ENCODE measurements at regions not wholly inside any gene's neighbourhood (a gene's known extent, or its start where the extent isn't known, plus 50 kb on each side); places are given as distances from the start of the nearest gene placed in this dataset.

DNA sequence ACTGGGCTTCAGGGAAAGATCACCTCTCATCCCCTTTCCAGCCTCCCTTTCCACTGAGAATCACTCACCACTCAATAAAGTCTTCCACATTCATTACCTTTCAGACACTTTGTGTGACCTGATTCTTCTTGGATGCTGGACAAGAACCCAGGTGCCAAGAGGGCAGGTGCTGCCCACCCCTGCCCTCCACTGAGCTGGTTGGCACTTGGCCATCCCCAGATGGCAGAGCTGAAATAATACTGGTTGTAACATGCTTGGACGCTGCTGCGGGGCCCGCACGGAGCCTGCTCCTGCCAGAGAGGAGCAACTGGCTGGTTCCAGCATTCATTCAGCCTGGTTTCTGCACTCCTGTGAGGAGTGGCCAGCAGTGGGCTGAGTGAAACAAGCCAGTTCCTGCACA, 386.7 kb upstream of the CCDC196 start:
- Histone ChIP-seq H3K18ac (ENCODE audit: low read depth, low read length) (no peak overlapping the region), H3K9me1 (ENCODE audit: insufficient read depth, low read length) (no peaks in the 10 kb centered on the region), H4K20me1 (ENCODE audit: insufficient read depth, low read length) (no peaks in the 10 kb centered on the region), H2AK9ac (replicated peaks; ENCODE audit: low read depth, low read length, poor library complexity) (no peak overlapping the region), H4K91ac (ENCODE audit: insufficient read depth, low read depth, low read length) (no peak overlapping the region), H3K4me1 (ENCODE audit: control insufficient read depth, insufficient read depth, low read length) (no peaks in the 10 kb centered on the region), H2BK120ac (ENCODE audit: low read depth, low read length) (no peak overlapping the region), H2AK5ac (ENCODE audit: low read depth, low read length) (no peak overlapping the region), H2BK20ac (ENCODE audit: low read depth, low read length) (no peak overlapping the region), H2BK5ac (ENCODE audit: low read depth, low read length, poor library complexity, severe bottlenecking) (no peak overlapping the region), H3K14ac (replicated peaks; ENCODE audit: low read depth, low read length) (no peak overlapping the region), H2BK15ac (ENCODE audit: low read depth, low read length) (no peak overlapping the region), H4K8ac (ENCODE audit: low read depth in 2 of 2, low read length in 2 of 2) (no peak overlapping the region), H3K27me3 (ENCODE audit: control insufficient read depth, insufficient read depth, low read length) (no peaks in the 10 kb centered on the region), H3K27ac (ENCODE audit: insufficient read depth, low read length) (no peak overlapping the region), H3K56ac (ENCODE audit: extremely low read depth, insufficient read depth, low read length) (no peak overlapping the region), H3K4me2 (ENCODE audit: low read depth, low read length) (no peak overlapping the region), H3K79me1 (ENCODE audit: low read depth in 1 of 2, low read length in 2 of 2) (no peaks in the 10 kb centered on the region), H3K4ac (ENCODE audit: low read depth, low read length) (no peak overlapping the region), H3K9ac (ENCODE audit: low read depth, low read length) (no peak overlapping the region), H3K36me3 (ENCODE audit: control insufficient read depth, insufficient read depth, low read length) (no peaks in the 10 kb centered on the region), H3K23ac (ENCODE audit: low read depth, low read length) (no peak overlapping the region), H3K9me3 (ENCODE audit: control insufficient read depth, insufficient read depth, low read length) (peaks cover 3% of the 10 kb centered on the region), H3K4me3 (ENCODE audit: insufficient read depth, low read depth, low read length) (no peak overlapping the region), H2AFZ (replicated peaks; ENCODE audit: low read length, poor library complexity) (no peak overlapping the region), H4K5ac (ENCODE audit: low read depth, low read length) (no peak overlapping the region)
- dilution Hi-C loops (cut with HindIII; ENCODE audit: low sequenced_read_pairs, unreplicated experiment) (no loop called here), in situ Hi-C loops (cut with MboI; ENCODE audit: low sequenced_read_pairs) (no loop called here), intact Hi-C loops (cut with micrococcal nuclease) (no loop called here)
- no peak for ATAC-seq (ENCODE audit: low read depth)
- WGBS, 2 experiments (ENCODE audit: extremely low coverage in 2 of 2, insufficient read length in 1 of 2): no CpG with 5 or more reads among the region's 4 CpGs
- ChIA-PET POLR2A (ENCODE audit: unreplicated experiment) (no interaction called here), CTCF (no interaction called here)
- BruUV-seq (replicated peaks): no TSS peak
- TF ChIP-seq MAFK (IDR thresholded peaks at IDR 0.05; ENCODE audit: low read depth, low read length): no peak
- no peak for TF ChIP-seq RAD21 (IDR thresholded peaks at IDR 0.05; ENCODE audit: low read length)
- no peak for TF ChIP-seq SMC3 (IDR thresholded peaks at IDR 0.05; ENCODE audit: low read depth, low read length)
- TF ChIP-seq RFX5 (IDR thresholded peaks at IDR 0.05; ENCODE audit: low read depth, low read length): no peak
- TF ChIP-seq USF2 (IDR thresholded peaks at IDR 0.05; ENCODE audit: low read depth, low read length): no peak
- TF ChIP-seq CHD1 (IDR thresholded peaks at IDR 0.05; ENCODE audit: low read depth, low read length): no peak
- TF ChIP-seq NFE2L2 (IDR thresholded peaks at IDR 0.05; ENCODE audit: low read depth, low read length): no peak
- no peak for TF ChIP-seq FOS (IDR thresholded peaks at IDR 0.05; ENCODE audit: low read depth, low read length)
- no peak for TF ChIP-seq ELK1 (IDR thresholded peaks at IDR 0.05; ENCODE audit: borderline replicate concordance, low read depth, low read length)
- no peak for TF ChIP-seq RCOR1 (IDR thresholded peaks at IDR 0.05; ENCODE audit: insufficient replicate concordance, low read length)
- TF ChIP-seq BHLHE40 (IDR thresholded peaks at IDR 0.05; ENCODE audit: low read depth, low read length): no peak
- TF ChIP-seq MAZ (IDR thresholded peaks at IDR 0.05; ENCODE audit: borderline replicate concordance, low read depth, low read length): no peak
- TF ChIP-seq CEBPB (IDR thresholded peaks at IDR 0.05; ENCODE audit: low read depth, low read length): no peak
- TF ChIP-seq CTCF (conservative IDR thresholded peaks at IDR 0.05; ENCODE audit: low read depth, low read length): no peak
- no peak for TF ChIP-seq MXI1 (IDR thresholded peaks at IDR 0.05; ENCODE audit: borderline replicate concordance, low read depth, low read length)
- no peak for TF ChIP-seq POLR2A (IDR thresholded peaks at IDR 0.05; ENCODE audit: low read depth, low read length)
- DNase-seq: no peak
